Activated T-cell treated with anti-CD3 and anti-CD28 coated beads, Interleukin-2, amount 50 U/mL, for 4 hours (primary cell): ENCODE measurements at regions not wholly inside any gene's neighbourhood (a gene's known extent, or its start where the extent isn't known, plus 50 kb on each side); places are given as distances from the start of the nearest gene placed in this dataset.
A peak's percentile ranks its signal among the peaks of the same experiment; 100 is the strongest.
"Not testable (repeated sequence)": the region's sequence is repeated elsewhere in the genome, so short reads cannot be mapped to it uniquely, and the experiment has no call there.

Experiments
- ATAC-seq, 2 donors: fragments of 200-7000 bp; cut with Tn5 transposase; one replicate each; pipeline ENCODE4 v1.10.0; 2021
- DNase-seq: peaks from one replicate; pipeline ENCODE4 v3.0.0-alpha.2; 2020
- H3K27me3 Mint-ChIP-seq: one replicate; pipeline ENCODE4 v1.8.0; 2021; ENCODE audit warnings: low read depth, mixed read lengths
- H3K36me3 Mint-ChIP-seq: one replicate; pipeline ENCODE4 v1.8.0; 2022; ENCODE audit warnings: mixed read lengths; ENCODE audit not compliant: insufficient read depth
- H3K4me1 Mint-ChIP-seq: one replicate; pipeline ENCODE4 v1.8.0; 2021; ENCODE audit warnings: low read depth, mixed read lengths
- H3K4me3 Mint-ChIP-seq: one replicate; pipeline ENCODE4 v1.8.0; 2021; ENCODE audit warnings: mild to moderate bottlenecking, moderate library complexity, mixed read lengths
- H3K9me3 Mint-ChIP-seq: one replicate; pipeline ENCODE4 v1.8.0; 2021; ENCODE audit warnings: mixed read lengths

GRCh38 chr3:17894434-17895060 lies 152.1 kb upstream of the TBC1D5 start:
- H3K36me3 Mint-ChIP-seq: no peaks in the 10 kb centered on the region

GRCh38 chr3:17891139-17891856 lies 148.9 kb upstream of the TBC1D5 start:
- Mint-ChIP-seq H3K4me1 (no peaks in the 10 kb centered on the region), H3K9me3 (no peaks in the 10 kb centered on the region), H3K27me3 (peaks cover 4% of the 10 kb centered on the region), H3K4me3 (no peak overlapping the region), H3K36me3 (no peaks in the 10 kb centered on the region)
- DNase-seq: no peak
- ATAC-seq: no peak

More at GRCh38 chr3:17894434-17895060, 152.1 kb upstream of the TBC1D5 start:
- H3K9me3 Mint-ChIP-seq: no peaks in the 10 kb centered on the region
- H3K4me3 Mint-ChIP-seq: no peak overlapping the region
- no peaks in the 10 kb centered on the region for H3K27me3 Mint-ChIP-seq
- ATAC-seq (peak; percentile 54 to 65), DNase-seq (peak; percentile 10)
- H3K4me1 Mint-ChIP-seq: no peaks in the 10 kb centered on the region

GRCh38 chr3:17885986-17886385 lies 143.6 kb upstream of the TBC1D5 start:
- no peak overlapping the region for H3K4me3 Mint-ChIP-seq
- no peak for DNase-seq
- H3K27me3 Mint-ChIP-seq: peaks cover 6% of the 10 kb centered on the region
- no peaks in the 10 kb centered on the region for H3K36me3 Mint-ChIP-seq
- ATAC-seq: no peak
- H3K4me1 Mint-ChIP-seq: no peaks in the 10 kb centered on the region
- H3K9me3 Mint-ChIP-seq: no peaks in the 10 kb centered on the region

- ATAC-seq: no peak
Observed at GRCh38 chr3:17882981-17883380, 140.6 kb upstream of the TBC1D5 start.

GRCh38 chr3:17877299-17877698 lies 134.9 kb upstream of the TBC1D5 start:
- ATAC-seq (no peak), DNase-seq (no peak)
- Mint-ChIP-seq H3K4me1 (no peaks in the 10 kb centered on the region), H3K36me3 (no peaks in the 10 kb centered on the region), H3K9me3 (no peaks in the 10 kb centered on the region), H3K4me3 (no peak overlapping the region), H3K27me3 (peaks cover 1% of the 10 kb centered on the region)

More at GRCh38 chr3:17882981-17883380, 140.6 kb upstream of the TBC1D5 start:
- H3K9me3 Mint-ChIP-seq: no peaks in the 10 kb centered on the region
- peaks cover 6% of the 10 kb centered on the region for H3K27me3 Mint-ChIP-seq
- no peaks in the 10 kb centered on the region for H3K36me3 Mint-ChIP-seq
- H3K4me1 Mint-ChIP-seq: no peaks in the 10 kb centered on the region
- H3K4me3 Mint-ChIP-seq: no peak overlapping the region
- no peak for DNase-seq

GRCh38 chr3:17874636-17875035 lies 132.2 kb upstream of the TBC1D5 start:
- DNase-seq: no peak
- Mint-ChIP-seq H3K4me1 (no peaks in the 10 kb centered on the region), H3K9me3 (no peaks in the 10 kb centered on the region), H3K27me3 (peaks cover 1% of the 10 kb centered on the region), H3K4me3 (no peak overlapping the region), H3K36me3 (no peaks in the 10 kb centered on the region)
- no peak for ATAC-seq

GRCh38 chr3:17872457-17872856 lies 130.0 kb upstream of the TBC1D5 start:
- no peak overlapping the region for H3K4me3 Mint-ChIP-seq
- peaks cover 3% of the 10 kb centered on the region for H3K27me3 Mint-ChIP-seq
- DNase-seq (no peak), ATAC-seq (no peak)
- no peaks in the 10 kb centered on the region for H3K9me3 Mint-ChIP-seq
- H3K36me3 Mint-ChIP-seq: no peaks in the 10 kb centered on the region
- H3K4me1 Mint-ChIP-seq: no peaks in the 10 kb centered on the region

GRCh38 chr3:17865631-17866030 lies 123.2 kb upstream of the TBC1D5 start:
- no peaks in the 10 kb centered on the region for H3K36me3 Mint-ChIP-seq

GRCh38 chr3:17861476-17861875 lies 119.0 kb upstream of the TBC1D5 start:
- no peaks in the 10 kb centered on the region for H3K36me3 Mint-ChIP-seq
- ATAC-seq (no peak), DNase-seq (no peak)
- peaks cover 4% of the 10 kb centered on the region for H3K9me3 Mint-ChIP-seq
- no peak overlapping the region for H3K4me3 Mint-ChIP-seq
- H3K27me3 Mint-ChIP-seq: peaks cover 2% of the 10 kb centered on the region
- no peaks in the 10 kb centered on the region for H3K4me1 Mint-ChIP-seq

More at GRCh38 chr3:17865631-17866030, 123.2 kb upstream of the TBC1D5 start:
- no peaks in the 10 kb centered on the region for H3K9me3 Mint-ChIP-seq
- no peaks in the 10 kb centered on the region for H3K4me1 Mint-ChIP-seq
- H3K4me3 Mint-ChIP-seq: no peak overlapping the region
- no peak for DNase-seq
- ATAC-seq: no peak
- H3K27me3 Mint-ChIP-seq: peaks cover 4% of the 10 kb centered on the region

GRCh38 chr3:17860840-17861471 lies 118.5 kb upstream of the TBC1D5 start:
- not testable (repeated sequence) for ATAC-seq, DNase-seq, H3K27me3 Mint-ChIP-seq, H3K4me3 Mint-ChIP-seq, H3K36me3 Mint-ChIP-seq, H3K4me1 Mint-ChIP-seq, H3K9me3 Mint-ChIP-seq

- Mint-ChIP-seq H3K36me3 (no peaks in the 10 kb centered on the region), H3K9me3 (peaks cover 10% of the 10 kb centered on the region), H3K27me3 (peaks cover 3% of the 10 kb centered on the region), H3K4me3 (no peak overlapping the region), H3K4me1 (no peaks in the 10 kb centered on the region)
- ATAC-seq (no peak), DNase-seq (no peak)
Observed at GRCh38 chr3:17852217-17852616, 109.8 kb upstream of the TBC1D5 start.

GRCh38 chr3:17850448-17850847 lies 108.0 kb upstream of the TBC1D5 start:
- Mint-ChIP-seq H3K9me3 (no peaks in the 10 kb centered on the region), H3K4me3 (no peak overlapping the region), H3K36me3 (no peaks in the 10 kb centered on the region), H3K4me1 (no peaks in the 10 kb centered on the region), H3K27me3 (no peaks in the 10 kb centered on the region)
- ATAC-seq (no peak), DNase-seq (no peak)

- Mint-ChIP-seq H3K4me3 (no peak overlapping the region), H3K36me3 (no peaks in the 10 kb centered on the region), H3K9me3 (no peaks in the 10 kb centered on the region), H3K4me1 (no peaks in the 10 kb centered on the region), H3K27me3 (no peaks in the 10 kb centered on the region)
- no peak for DNase-seq
- ATAC-seq: no peak
Observed at GRCh38 chr3:17848102-17848501, 105.7 kb upstream of the TBC1D5 start.

- no peaks in the 10 kb centered on the region for H3K9me3 Mint-ChIP-seq
- no peaks in the 10 kb centered on the region for H3K36me3 Mint-ChIP-seq
- H3K4me1 Mint-ChIP-seq: no peaks in the 10 kb centered on the region
- H3K4me3 Mint-ChIP-seq: no peak overlapping the region
- no peaks in the 10 kb centered on the region for H3K27me3 Mint-ChIP-seq
- ATAC-seq (no peak), DNase-seq (no peak)
Observed at GRCh38 chr3:17847156-17847555, 104.7 kb upstream of the TBC1D5 start.

GRCh38 chr3:17846466-17846865 lies 104.0 kb upstream of the TBC1D5 start:
- H3K4me1 Mint-ChIP-seq: no peaks in the 10 kb centered on the region
- H3K36me3 Mint-ChIP-seq: no peaks in the 10 kb centered on the region
- DNase-seq (no peak), ATAC-seq (no peak)
- H3K4me3 Mint-ChIP-seq: no peak overlapping the region
- no peaks in the 10 kb centered on the region for H3K9me3 Mint-ChIP-seq
- H3K27me3 Mint-ChIP-seq: no peaks in the 10 kb centered on the region
